GM23338 (cell line): ENCODE measurements at regions not wholly inside any gene's neighbourhood (a gene's known extent, or its start where the extent isn't known, plus 50 kb on each side); places are given as distances from the start of the nearest gene placed in this dataset.

ENCODE experiments used
- ATAC-seq: fragments of 200-7000 bp; cut with Tn5 transposase; 3 replicates; pipeline ENCODE4 v1.9.1; 2020
- DNase-seq: peaks from one replicate; pipeline ENCODE4 v3.0.0-alpha.2; 2015; ENCODE audit warnings: low spot score
- H2AFZ ChIP-seq: fragments of 200-600 bp; sonication (generic); 2 replicates; pipeline ENCODE4 v1.8.0; 2016; ENCODE audit warnings: antibody characterized with exemption, mild to moderate bottlenecking, moderate library complexity
- H3F3A ChIP-seq: fragments of 200-600 bp; sonication (generic); replicated peaks from 2 replicates; pipeline ENCODE4 v1.8.0; 2017; ENCODE audit warnings: antibody characterized with exemption, mixed run types, low read depth
- H3K27ac ChIP-seq: fragments of 200-600 bp; sonication (generic); 2 replicates; pipeline ENCODE4 v1.6.1; 2016; ENCODE audit warnings: low read depth
- H3K27me3 ChIP-seq: fragments of 200-600 bp; sonication (generic); 2 replicates; pipeline ENCODE4 v1.8.0; 2016; ENCODE audit warnings: mild to moderate bottlenecking, mixed run types, moderate library complexity; ENCODE audit not compliant: insufficient read depth
- H3K36me3 ChIP-seq: fragments of 200-600 bp; sonication (generic); 2 replicates; pipeline ENCODE4 v1.8.0; 2016; ENCODE audit warnings: mild to moderate bottlenecking; ENCODE audit not compliant: insufficient read depth
- H3K4me1 ChIP-seq: fragments of 200-600 bp; sonication (generic); 2 replicates; pipeline ENCODE4 v1.8.0; 2016; ENCODE audit warnings: mild to moderate bottlenecking, moderate library complexity; ENCODE audit not compliant: insufficient read depth
- H3K4me2 ChIP-seq: fragments of 200-600 bp; sonication (generic); 2 replicates; pipeline ENCODE4 v1.7.1; 2017; ENCODE audit warnings: mixed run types
- H3K4me3 ChIP-seq: fragments of 200-600 bp; sonication (generic); 2 replicates; pipeline ENCODE4 v1.6.1; 2016; ENCODE audit warnings: mixed run types
- H3K79me2 ChIP-seq: fragments of 200-600 bp; sonication (generic); replicated peaks from 2 replicates; pipeline ENCODE4 v1.8.0; 2017; ENCODE audit warnings: mild to moderate bottlenecking; ENCODE audit not compliant: insufficient read depth
- H3K9me2 ChIP-seq: fragments of 200-600 bp; sonication (generic); 2 replicates; pipeline ENCODE4 v1.8.0; 2017; ENCODE audit not compliant: insufficient read depth
- H4K20me1 ChIP-seq: fragments of 200-600 bp; sonication (generic); replicated peaks from 2 replicates; pipeline ENCODE4 v1.8.0; 2017; ENCODE audit warnings: mild to moderate bottlenecking; ENCODE audit not compliant: insufficient read depth
- H3K27ac Mint-ChIP-seq: 2 replicates; pipeline ENCODE4 v1.8.0; 2020; ENCODE audit warnings: inconsistent platforms, mild to moderate bottlenecking, moderate library complexity, mixed read lengths
- H3K27me3 Mint-ChIP-seq: 3 replicates; pipeline ENCODE4 v1.8.0; 2022; ENCODE audit warnings: low read depth, mild to moderate bottlenecking, moderate library complexity, mixed read lengths, inconsistent platforms; ENCODE audit not compliant: insufficient read depth, poor library complexity
- H3K36me3 Mint-ChIP-seq: 3 replicates; pipeline ENCODE4 v1.8.0; 2021; ENCODE audit warnings: low read depth, mild to moderate bottlenecking, inconsistent platforms, moderate library complexity, mixed read lengths
- H3K4me1 Mint-ChIP-seq: 3 replicates; pipeline ENCODE4 v1.8.0; 2020; ENCODE audit warnings: mild to moderate bottlenecking, inconsistent platforms, mixed read lengths
- H3K4me3 Mint-ChIP-seq: 3 replicates; pipeline ENCODE4 v1.8.0; 2021; ENCODE audit warnings: moderate library complexity, mild to moderate bottlenecking, inconsistent platforms, mixed read lengths
- H3K9me3 Mint-ChIP-seq: 3 replicates; pipeline ENCODE4 v1.8.0; 2020; ENCODE audit warnings: moderate library complexity, mild to moderate bottlenecking, inconsistent platforms, mixed read lengths
- CREB1 ChIP-seq: fragments of 250-450 bp; sonication (Bioruptor Pico); IDR thresholded peaks from 2 replicates; pipeline ENCODE4 v1.5.0; 2020; ENCODE audit warnings: low read depth, mild to moderate bottlenecking, moderate library complexity
- CTCF ChIP-seq, 2 experiments: fragments of 200-600 bp in 1 of 2; sonication (generic) in 1 of 2; conservative IDR thresholded peaks; 2 replicates each; pipeline versions ENCODE4 v1.5.1 to v1.6.1; 2016 to 2017; ENCODE audit warnings: antibody characterized with exemption in 2 of 2, low read depth in 2 of 2, mild to moderate bottlenecking in 2 of 2, moderate library complexity in 1 of 2
- EZH2 ChIP-seq: fragments of 200-600 bp; sonication (generic); IDR thresholded peaks from one replicate; pipeline ENCODE4 v1.8.0; 2017; ENCODE audit warnings: antibody characterized with exemption, mild to moderate bottlenecking, low read depth; ENCODE audit not compliant: unreplicated experiment
- EZH2phosphoT487 ChIP-seq: fragments of 200-600 bp; sonication (generic); IDR thresholded peaks from one replicate; pipeline ENCODE4 v1.8.1; 2018; ENCODE audit warnings: antibody characterized with exemption; ENCODE audit not compliant: unreplicated experiment
- NANOG ChIP-seq: IDR thresholded peaks from 2 replicates; pipeline ENCODE4 v1.6.1; 2016; ENCODE audit warnings: antibody characterized with exemption, borderline replicate concordance
- POLR2AphosphoS5 ChIP-seq: IDR thresholded peaks from 2 replicates; pipeline ENCODE4 v1.6.1; 2016; ENCODE audit warnings: antibody characterized with exemption, low read depth
- REST ChIP-seq: IDR thresholded peaks from one replicate; pipeline ENCODE4 v1.6.1; 2018; ENCODE audit warnings: antibody characterized with exemption; ENCODE audit not compliant: unreplicated experiment
- ZNF114 ChIP-seq: fragments of 250-450 bp; sonication (Bioruptor Pico); IDR thresholded peaks from 2 replicates; pipeline ENCODE4 v1.5.0; 2020; ENCODE audit warnings: mild to moderate bottlenecking, moderate library complexity
- ZNF331 ChIP-seq: fragments of 250-450 bp; sonication (Bioruptor Pico); IDR thresholded peaks from 2 replicates; pipeline ENCODE4 v1.5.0; 2020; ENCODE audit warnings: low read depth, mild to moderate bottlenecking, moderate library complexity
- TF ChIP-seq, protein P1 (sequence below): IDR thresholded peaks from 2 replicates; pipeline ENCODE4 v1.6.1; 2016; ENCODE audit warnings: antibody characterized with exemption

GRCh38 chr14:28344381-28344780, 422.2 kb upstream of the FOXG1 start (continued):
- TF ChIP-seq NANOG (no peak), POLR2AphosphoS5 (no peak), EZH2phosphoT487 (no peak), CREB1 (no peak), ZNF114 (CRISPR knock-in tag) (no peak)

- Histone ChIP-seq H3K4me1 (no peaks in the 10 kb centered on the region), H3K27me3 (no peaks in the 10 kb centered on the region), H3F3A (no peaks in the 10 kb centered on the region), H3K4me3 (no peak overlapping the region), H3K36me3 (no peaks in the 10 kb centered on the region), H3K27ac (no peak overlapping the region), H3K79me2 (no peaks in the 10 kb centered on the region), H2AFZ (no peak overlapping the region), H3K4me2 (no peak overlapping the region), H4K20me1 (no peaks in the 10 kb centered on the region), H3K9me2 (no peaks in the 10 kb centered on the region)
- no peaks in the 10 kb centered on the region for H3K36me3 Mint-ChIP-seq
- DNase-seq (no peak), ATAC-seq (no peak)
- TF ChIP-seq NANOG (no peak), EZH2 (no peak), ZNF331 (CRISPR knock-in tag) (no peak), REST (no peak)
- TF ChIP-seq, protein P1, sequence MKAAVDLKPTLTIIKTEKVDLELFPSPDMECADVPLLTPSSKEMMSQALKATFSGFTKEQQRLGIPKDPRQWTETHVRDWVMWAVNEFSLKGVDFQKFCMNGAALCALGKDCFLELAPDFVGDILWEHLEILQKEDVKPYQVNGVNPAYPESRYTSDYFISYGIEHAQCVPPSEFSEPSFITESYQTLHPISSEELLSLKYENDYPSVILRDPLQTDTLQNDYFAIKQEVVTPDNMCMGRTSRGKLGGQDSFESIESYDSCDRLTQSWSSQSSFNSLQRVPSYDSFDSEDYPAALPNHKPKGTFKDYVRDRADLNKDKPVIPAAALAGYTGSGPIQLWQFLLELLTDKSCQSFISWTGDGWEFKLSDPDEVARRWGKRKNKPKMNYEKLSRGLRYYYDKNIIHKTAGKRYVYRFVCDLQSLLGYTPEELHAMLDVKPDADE = no peak
- H3K27ac Mint-ChIP-seq = no peak overlapping the region
- H3K4me1 Mint-ChIP-seq = no peaks in the 10 kb centered on the region
- H3K9me3 Mint-ChIP-seq = no peaks in the 10 kb centered on the region
- no peak overlapping the region for H3K4me3 Mint-ChIP-seq
- no peaks in the 10 kb centered on the region for H3K27me3 Mint-ChIP-seq
These were observed 417.8 kb upstream of the FOXG1 start for GRCh38 chr14:28348797-28349196.

DNA sequence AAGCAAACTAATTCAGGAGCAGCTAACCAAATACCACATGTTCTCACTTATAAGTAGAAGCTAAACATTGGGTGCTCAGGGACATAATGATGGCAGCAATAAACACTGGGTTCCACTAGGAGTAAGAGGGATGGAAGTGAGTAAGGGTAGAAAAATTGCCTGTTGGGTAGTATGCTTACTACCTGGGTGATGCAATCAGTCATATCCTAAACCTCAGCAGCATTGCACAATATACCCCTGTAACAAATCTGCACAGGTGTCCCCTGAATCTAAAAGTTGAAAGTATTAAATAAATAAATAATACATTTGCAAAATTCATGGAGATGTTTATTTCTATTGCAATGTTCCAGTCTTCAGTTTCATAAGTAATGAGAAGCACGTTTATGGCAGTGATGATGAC, 409.8 kb upstream of the FOXG1 start:
- Histone ChIP-seq H3K27ac (no peak overlapping the region), H4K20me1 (no peaks in the 10 kb centered on the region), H3K4me1 (no peaks in the 10 kb centered on the region), H2AFZ (no peak overlapping the region), H3F3A (no peaks in the 10 kb centered on the region), H3K4me2 (no peak overlapping the region), H3K9me2 (no peaks in the 10 kb centered on the region), H3K36me3 (no peaks in the 10 kb centered on the region), H3K4me3 (no peak overlapping the region), H3K79me2 (no peaks in the 10 kb centered on the region), H3K27me3 (no peaks in the 10 kb centered on the region)
- H3K27ac Mint-ChIP-seq = no peak overlapping the region
- no peaks in the 10 kb centered on the region for H3K27me3 Mint-ChIP-seq
- peaks cover 12% of the 10 kb centered on the region; the same call in 2 of the 3 replicates for H3K36me3 Mint-ChIP-seq
- no peaks in the 10 kb centered on the region for H3K4me1 Mint-ChIP-seq
- H3K4me3 Mint-ChIP-seq = no peak overlapping the region
- ATAC-seq = no peak
- H3K9me3 Mint-ChIP-seq = peaks cover 13% of the 10 kb centered on the region
- DNase-seq = no peak
- TF ChIP-seq CTCF (conservative IDR thresholded peaks at IDR 0.05; ENCODE audit: low read depth in 2 of 2) (no peak), REST (no peak)
